Smooth muscle cell (in vitro differentiated cells): ENCODE measurements at regions not wholly inside any gene's neighbourhood (a gene's known extent, or its start where the extent isn't known, plus 50 kb on each side); places are given as distances from the start of the nearest gene placed in this dataset.

Experiments used
- DNase-seq: peaks from one replicate; lab custom pipeline; 2025; ENCODE audit not compliant: unreplicated experiment; lab: John Stamatoyannopoulos, UW
- H2AFZ ChIP-seq: fragments of 200-600 bp; sonication (generic); 2 replicates; pipeline ENCODE4 v1.6.0; 2016; ENCODE audit warnings: antibody characterized with exemption, low read depth, mild to moderate bottlenecking
- H3F3A ChIP-seq: fragments of 200-600 bp; sonication (generic); 2 replicates; pipeline ENCODE4 v1.6.0; 2017; ENCODE audit warnings: antibody characterized with exemption, low read depth
- H3K27ac ChIP-seq: fragments of 200-600 bp; sonication (generic); 2 replicates; pipeline ENCODE4 v1.5.1; 2016; ENCODE audit warnings: low read depth, mild to moderate bottlenecking
- H3K27me3 ChIP-seq: fragments of 200-600 bp; sonication (generic); 2 replicates; pipeline ENCODE4 v1.6.1; 2016; ENCODE audit warnings: low read depth, mild to moderate bottlenecking
- H3K36me3 ChIP-seq: fragments of 200-600 bp; sonication (generic); 2 replicates; pipeline ENCODE4 v1.5.1; 2016; ENCODE audit warnings: low read depth
- H3K4me1 ChIP-seq: fragments of 200-600 bp; sonication (generic); 2 replicates; pipeline ENCODE4 v1.5.1; 2016; ENCODE audit warnings: low read depth
- H3K4me2 ChIP-seq: fragments of 200-600 bp; sonication (generic); 2 replicates; pipeline ENCODE4 v1.6.0; 2016; ENCODE audit warnings: mild to moderate bottlenecking
- H3K4me3 ChIP-seq: fragments of 200-600 bp; sonication (generic); 2 replicates; pipeline ENCODE4 v1.5.1; 2016; ENCODE audit warnings: mild to moderate bottlenecking
- H3K79me2 ChIP-seq: fragments of 200-600 bp; sonication (generic); 2 replicates; pipeline ENCODE4 v1.6.0; 2016; ENCODE audit warnings: low read depth, mild to moderate bottlenecking
- H3K9ac ChIP-seq: fragments of 200-600 bp; sonication (generic); 2 replicates; pipeline ENCODE4 v1.6.0; 2016; ENCODE audit warnings: low read depth
- H3K9me3 ChIP-seq: fragments of 200-600 bp; sonication (generic); replicated peaks from 2 replicates; pipeline ENCODE4 v1.5.1; 2016; ENCODE audit warnings: low read depth
- H4K20me1 ChIP-seq: fragments of 200-600 bp; sonication (generic); 2 replicates; pipeline ENCODE4 v1.6.0; 2016; ENCODE audit warnings: low read depth
- WGBS: methylation state at CpG from one replicate; pipeline ENCODE4 v1.1.7; 2016; ENCODE audit warnings: low lambda C conversion rate; 5-methylcytosine and 5-hydroxymethylcytosine counted together
- TF ChIP-seq, protein P1 (sequence below): fragments of 200-600 bp; sonication (generic); IDR thresholded peaks from 2 replicates; pipeline ENCODE4 v1.5.1; 2017; ENCODE audit warnings: borderline replicate concordance, mild to moderate bottlenecking, antibody characterized with exemption; ENCODE audit not compliant: insufficient read depth, poor library complexity, severe bottlenecking

GRCh38 chr10:52450762-52451291 is 136.7 kb downstream of the DKK1 start:
- no peaks in the 10 kb centered on the region for H3K27me3 ChIP-seq
- H3K4me1 ChIP-seq, result peaks cover 23% of the 10 kb centered on the region
- no peak for DNase-seq
- no peaks in the 10 kb centered on the region for H3K9me3 ChIP-seq
- H3K79me2 ChIP-seq, result no peaks in the 10 kb centered on the region
- H3K27ac ChIP-seq, result no peak overlapping the region
- TF ChIP-seq, protein P1, sequence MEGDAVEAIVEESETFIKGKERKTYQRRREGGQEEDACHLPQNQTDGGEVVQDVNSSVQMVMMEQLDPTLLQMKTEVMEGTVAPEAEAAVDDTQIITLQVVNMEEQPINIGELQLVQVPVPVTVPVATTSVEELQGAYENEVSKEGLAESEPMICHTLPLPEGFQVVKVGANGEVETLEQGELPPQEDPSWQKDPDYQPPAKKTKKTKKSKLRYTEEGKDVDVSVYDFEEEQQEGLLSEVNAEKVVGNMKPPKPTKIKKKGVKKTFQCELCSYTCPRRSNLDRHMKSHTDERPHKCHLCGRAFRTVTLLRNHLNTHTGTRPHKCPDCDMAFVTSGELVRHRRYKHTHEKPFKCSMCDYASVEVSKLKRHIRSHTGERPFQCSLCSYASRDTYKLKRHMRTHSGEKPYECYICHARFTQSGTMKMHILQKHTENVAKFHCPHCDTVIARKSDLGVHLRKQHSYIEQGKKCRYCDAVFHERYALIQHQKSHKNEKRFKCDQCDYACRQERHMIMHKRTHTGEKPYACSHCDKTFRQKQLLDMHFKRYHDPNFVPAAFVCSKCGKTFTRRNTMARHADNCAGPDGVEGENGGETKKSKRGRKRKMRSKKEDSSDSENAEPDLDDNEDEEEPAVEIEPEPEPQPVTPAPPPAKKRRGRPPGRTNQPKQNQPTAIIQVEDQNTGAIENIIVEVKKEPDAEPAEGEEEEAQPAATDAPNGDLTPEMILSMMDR, result no peak
- no peak overlapping the region for H2AFZ ChIP-seq
- WGBS, result 91% methylated on average over 6 of the region's 6 CpGs
- H3K4me2 ChIP-seq, result no peak overlapping the region
- H3F3A ChIP-seq, result no peaks in the 10 kb centered on the region
- H3K36me3 ChIP-seq, result no peaks in the 10 kb centered on the region
- no peaks in the 10 kb centered on the region for H4K20me1 ChIP-seq
- H3K4me3 ChIP-seq, result no peak overlapping the region
- H3K9ac ChIP-seq, result no peak overlapping the region

- Histone ChIP-seq H4K20me1 (no peaks in the 10 kb centered on the region), H3K36me3 (no peaks in the 10 kb centered on the region), H3K4me3 (no peak overlapping the region), H3K79me2 (no peaks in the 10 kb centered on the region), H3K4me2 (no peak overlapping the region), H3K9me3 (no peaks in the 10 kb centered on the region), H3K4me1 (peaks cover 23% of the 10 kb centered on the region), H3K27me3 (no peaks in the 10 kb centered on the region), H3K27ac (peak overlapping the region; percentile 4), H3F3A (no peaks in the 10 kb centered on the region), H2AFZ (peak overlapping the region; percentile 66), H3K9ac (no peak overlapping the region)
- DNase-seq, result no peak
- TF ChIP-seq, protein P1, result no peak
Observed at GRCh38 chr10:52451817-52452216, 137.7 kb downstream of the DKK1 start.

GRCh38 chr10:52452600-52453493 is 138.8 kb downstream of the DKK1 start:
- Histone ChIP-seq H3K27me3 (no peaks in the 10 kb centered on the region), H4K20me1 (no peaks in the 10 kb centered on the region), H3K79me2 (no peaks in the 10 kb centered on the region), H3K4me3 (no peak overlapping the region), H3K9ac (no peak overlapping the region), H3K27ac (no peak overlapping the region), H3K4me1 (peaks cover 23% of the 10 kb centered on the region), H3K4me2 (no peak overlapping the region), H3F3A (no peaks in the 10 kb centered on the region), H2AFZ (peak overlapping the region; percentile 66), H3K36me3 (no peaks in the 10 kb centered on the region), H3K9me3 (no peaks in the 10 kb centered on the region)
- no peak for DNase-seq
- TF ChIP-seq, protein P1, result no peak
- 78% methylated on average over 12 of the region's 12 CpGs for WGBS

- H3K9me3 ChIP-seq, result no peaks in the 10 kb centered on the region
- no peaks in the 10 kb centered on the region for H3F3A ChIP-seq
- TF ChIP-seq, protein P1, result no peak
- H2AFZ ChIP-seq, result no peak overlapping the region
- H3K27me3 ChIP-seq, result no peaks in the 10 kb centered on the region
- H3K4me3 ChIP-seq, result no peak overlapping the region
- H3K36me3 ChIP-seq, result no peaks in the 10 kb centered on the region
- H3K4me1 ChIP-seq, result peaks cover 23% of the 10 kb centered on the region
- 98% methylated on average over 1 of the region's 1 CpG for WGBS
- no peaks in the 10 kb centered on the region for H4K20me1 ChIP-seq
- H3K4me2 ChIP-seq, result no peak overlapping the region
- no peak overlapping the region for H3K9ac ChIP-seq
- H3K27ac ChIP-seq, result no peak overlapping the region
- no peaks in the 10 kb centered on the region for H3K79me2 ChIP-seq
- no peak for DNase-seq
Observed at GRCh38 chr10:52453501-52453900, 139.4 kb downstream of the DKK1 start.
